Pancreas (tissue), 10 donors: ENCODE measurements at regions not wholly inside any gene's neighbourhood (a gene's known extent, or its start where the extent isn't known, plus 50 kb on each side); places are given as distances from the start of the nearest gene placed in this dataset.

Source experiments
- ATAC-seq, 4 donors: fragments of 200-7000 bp; cut with Tn5 transposase; one replicate each; pipeline versions ENCODE4 v1.8.0 to v1.9.1; 2020; ENCODE audit warnings: mild to moderate bottlenecking in 4 of 4, moderate library complexity in 4 of 4
- DNase-seq, 6 donors: peaks; one replicate each; pipeline ENCODE4 v3.0.0-alpha.2; 2020
- FAIRE-seq: peaks from 2 replicates; lab custom pipeline; 2012; peaks lifted over from hg19 to GRCh38; lab: Jason Lieb, UNC
- H3K27ac ChIP-seq, 4 donors: fragments of 200-600 bp; sonication (generic); 1 replicate in 3 of 4; 2 replicates in 1 of 4; pipeline versions ENCODE4 v1.5.0 to v1.8.0; 2020
- H3K27me3 ChIP-seq, 4 donors: fragments of 200-600 bp; one replicate each; pipeline ENCODE4 v1.8.0; 2021
- H3K36me3 ChIP-seq, 3 donors: fragments of 200-600 bp; sonication (generic) in 1 of 3; one replicate each; pipeline versions ENCODE4 v1.5.0 to v1.8.0; 2020 to 2021
- H3K4me1 ChIP-seq, 3 donors: fragments of 200-600 bp; one replicate each; pipeline ENCODE4 v1.8.0; 2021
- H3K4me3 ChIP-seq, 4 donors: fragments of 200-600 bp; sonication (generic) in 2 of 4; one replicate each; pipeline versions ENCODE4 v1.5.0 to v1.8.0; 2020 to 2021
- H3K9me3 ChIP-seq, 4 donors: fragments of 200-600 bp; one replicate each; pipeline ENCODE4 v1.8.0; 2021
- WGBS, 2 donors: extraction: QIAGEN DNeasy Blood & Tissue Kit; methylation state at CpG; one replicate each; pipeline ENCODE4 v1.1.7; 2013; 5-methylcytosine and 5-hydroxymethylcytosine counted together
- intact Hi-C, 3 donors: fragments of 100-400 bp; cut with DNase I; formaldehyde crosslinking; loops; one replicate each; pipeline versions ENCODE4 v1.11.1 to v1.14.2; 2022
- TF ChIP-seq, protein P1 (sequence below), 4 donors: fragments of 200-600 bp; sonication (generic) in 3 of 4; IDR thresholded peaks; one replicate each; pipeline versions ENCODE4 v1.5.0 to v1.8.0; 2021; ENCODE audit warnings: antibody characterized with exemption in 4 of 4
- donor health status: healthy with polysubstance abuse.
- donor health status: DM: no; HTN: no; CAD: no; lungs with moderate emphysema.
- donor health status: DM: no; HTN: no; CAD: no.
- donor health status: control.
- donor health status: control.
- donor health status: Bipolar disorder and iron deficiency.
- donor health status: DM: yes; HTN: yes; CAD: no.
- donor health status: DM: no; HTN: no; CAD: no.
- donor health status: DM: no; HTN: no; CAD: no.
- donor health status: DM: yes; HTN: yes; CAD: no.

DNA sequence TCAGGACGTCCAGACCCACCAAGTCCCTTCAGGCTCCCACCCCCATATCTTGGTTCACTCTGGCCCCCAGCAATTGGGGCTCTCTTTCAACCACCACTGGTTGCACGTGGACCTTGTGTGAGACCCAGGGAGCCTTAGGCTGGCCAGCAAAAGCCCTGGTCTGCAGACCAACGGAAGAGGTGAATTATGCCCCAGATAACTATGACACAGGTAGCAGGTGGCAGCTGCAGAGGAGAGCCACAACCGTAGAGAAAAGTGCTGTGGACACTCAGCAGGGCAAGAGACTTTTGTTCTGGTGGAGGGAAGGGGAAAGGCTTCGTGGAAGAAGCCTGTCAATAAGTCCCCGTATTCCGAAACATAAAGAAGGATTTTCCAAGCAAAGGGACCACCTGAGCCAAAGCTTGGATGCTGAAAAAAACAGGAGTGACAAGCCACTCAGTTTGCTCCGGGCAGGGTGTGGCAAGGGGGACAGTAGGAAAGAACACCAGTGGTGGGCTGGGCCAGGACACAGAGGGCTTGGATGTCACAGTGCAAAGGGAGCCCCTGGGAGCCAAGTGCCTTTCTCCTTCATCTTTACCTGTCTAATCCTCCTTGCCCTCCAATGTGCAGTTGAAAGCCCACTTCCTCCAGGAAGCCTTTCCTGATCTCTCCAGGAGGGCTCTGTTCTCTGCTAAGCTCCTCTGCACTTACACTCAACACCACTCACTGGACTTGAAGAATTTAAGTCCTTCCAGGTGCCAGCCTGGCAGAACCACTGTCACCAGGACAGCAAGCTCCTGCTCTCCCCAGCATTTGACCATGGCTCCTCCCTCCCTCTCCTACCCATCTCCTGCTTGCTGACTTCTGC lies 264.7 kb downstream of the BUD13 start:
- ATAC-seq (no peak), DNase-seq (no peak), FAIRE-seq (no peak)
- TF ChIP-seq, protein P1, sequence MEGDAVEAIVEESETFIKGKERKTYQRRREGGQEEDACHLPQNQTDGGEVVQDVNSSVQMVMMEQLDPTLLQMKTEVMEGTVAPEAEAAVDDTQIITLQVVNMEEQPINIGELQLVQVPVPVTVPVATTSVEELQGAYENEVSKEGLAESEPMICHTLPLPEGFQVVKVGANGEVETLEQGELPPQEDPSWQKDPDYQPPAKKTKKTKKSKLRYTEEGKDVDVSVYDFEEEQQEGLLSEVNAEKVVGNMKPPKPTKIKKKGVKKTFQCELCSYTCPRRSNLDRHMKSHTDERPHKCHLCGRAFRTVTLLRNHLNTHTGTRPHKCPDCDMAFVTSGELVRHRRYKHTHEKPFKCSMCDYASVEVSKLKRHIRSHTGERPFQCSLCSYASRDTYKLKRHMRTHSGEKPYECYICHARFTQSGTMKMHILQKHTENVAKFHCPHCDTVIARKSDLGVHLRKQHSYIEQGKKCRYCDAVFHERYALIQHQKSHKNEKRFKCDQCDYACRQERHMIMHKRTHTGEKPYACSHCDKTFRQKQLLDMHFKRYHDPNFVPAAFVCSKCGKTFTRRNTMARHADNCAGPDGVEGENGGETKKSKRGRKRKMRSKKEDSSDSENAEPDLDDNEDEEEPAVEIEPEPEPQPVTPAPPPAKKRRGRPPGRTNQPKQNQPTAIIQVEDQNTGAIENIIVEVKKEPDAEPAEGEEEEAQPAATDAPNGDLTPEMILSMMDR (IDR thresholded peaks at IDR 0.05): no peak
- Histone ChIP-seq H3K27me3 (peaks cover 0 to 11% (median 0%) of the 10 kb centered on the region in 4 donors), H3K4me1 (no peaks in the 10 kb centered on the region), H3K4me3 (no peak overlapping the region), H3K27ac (no peak overlapping the region), H3K9me3 (no peaks in the 10 kb centered on the region), H3K36me3 (no peaks in the 10 kb centered on the region)
- intact Hi-C loops: no loop called here
- WGBS, 2 donors: 44 to 53% methylated on average over 8 of the region's 8 CpGs

DNA sequence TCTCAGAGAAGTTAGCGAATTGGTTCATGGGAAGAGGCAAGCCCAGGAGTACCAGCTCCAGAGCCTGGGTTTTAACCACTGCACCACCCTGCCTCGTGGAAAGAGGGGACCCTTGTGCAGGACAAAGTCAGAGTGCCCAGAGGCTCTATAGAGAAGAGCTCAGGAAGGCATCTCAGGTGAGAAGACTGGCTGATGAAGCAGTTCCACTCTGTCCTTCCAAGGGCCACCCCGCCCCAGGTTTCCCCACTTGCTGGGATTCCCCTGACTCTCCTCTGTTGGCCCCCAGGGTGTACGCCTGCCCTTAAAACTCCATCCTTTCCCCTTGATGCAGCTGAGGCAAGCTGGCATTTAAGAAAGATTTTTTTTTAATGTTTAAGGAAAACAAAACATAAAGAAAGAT lies 265.8 kb downstream of the BUD13 start:
- TF ChIP-seq, protein P1 (IDR thresholded peaks at IDR 0.05): no peak
- ATAC-seq (no peak), FAIRE-seq (no peak), DNase-seq (no peak)
- Histone ChIP-seq H3K27me3 (peaks cover 0 to 11% (median 0%) of the 10 kb centered on the region in 4 donors), H3K4me1 (no peaks in the 10 kb centered on the region), H3K27ac (no peak overlapping the region), H3K9me3 (no peaks in the 10 kb centered on the region), H3K36me3 (no peaks in the 10 kb centered on the region), H3K4me3 (no peak overlapping the region)
- WGBS, 2 donors: 49 to 59% methylated on average over 4 of the region's 4 CpGs
- intact Hi-C loops: no loop called here

DNA sequence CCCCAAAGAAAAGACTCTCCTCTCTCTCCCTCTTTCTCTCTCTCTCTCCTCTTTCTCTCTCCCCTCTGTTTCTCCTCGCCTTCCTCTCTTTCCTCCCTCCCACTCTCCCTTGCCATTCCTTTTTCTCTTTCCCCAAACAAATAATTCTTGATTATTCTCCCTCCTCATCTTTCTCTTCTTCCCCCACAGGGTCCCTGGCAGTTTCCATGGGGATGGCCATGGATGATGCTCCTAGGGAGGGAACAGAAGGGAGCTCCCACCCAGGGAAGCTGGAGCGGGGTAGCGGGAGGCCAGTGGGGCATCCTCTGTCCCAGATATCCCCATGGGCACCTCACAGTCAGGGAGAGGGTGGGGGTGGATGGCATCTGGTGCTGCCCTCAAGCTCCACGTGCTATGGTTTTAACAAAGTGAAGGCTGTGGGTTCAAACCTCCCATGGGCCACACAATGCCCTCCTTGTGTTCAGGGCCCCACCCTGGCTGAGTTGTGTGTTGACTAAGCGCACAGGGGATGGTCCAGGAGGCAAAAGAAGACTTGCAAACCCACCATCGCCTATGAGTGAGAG lies 266.4 kb downstream of the BUD13 start:
- H3K4me3 ChIP-seq: no peak overlapping the region
- no peaks in the 10 kb centered on the region for H3K36me3 ChIP-seq
- H3K27ac ChIP-seq: no peak overlapping the region
- intact Hi-C loops: no loop called here
- 57 to 60% methylated on average over 6 of the region's 6 CpGs for WGBS, 2 donors
- ATAC-seq: no peak
- no peaks in the 10 kb centered on the region for H3K4me1 ChIP-seq
- TF ChIP-seq, protein P1 (IDR thresholded peaks at IDR 0.05): no peak
- H3K9me3 ChIP-seq: no peaks in the 10 kb centered on the region
- no peak for FAIRE-seq
- peaks cover 0 to 14% (median 0%) of the 10 kb centered on the region in 4 donors for H3K27me3 ChIP-seq
- DNase-seq: no peak

DNA sequence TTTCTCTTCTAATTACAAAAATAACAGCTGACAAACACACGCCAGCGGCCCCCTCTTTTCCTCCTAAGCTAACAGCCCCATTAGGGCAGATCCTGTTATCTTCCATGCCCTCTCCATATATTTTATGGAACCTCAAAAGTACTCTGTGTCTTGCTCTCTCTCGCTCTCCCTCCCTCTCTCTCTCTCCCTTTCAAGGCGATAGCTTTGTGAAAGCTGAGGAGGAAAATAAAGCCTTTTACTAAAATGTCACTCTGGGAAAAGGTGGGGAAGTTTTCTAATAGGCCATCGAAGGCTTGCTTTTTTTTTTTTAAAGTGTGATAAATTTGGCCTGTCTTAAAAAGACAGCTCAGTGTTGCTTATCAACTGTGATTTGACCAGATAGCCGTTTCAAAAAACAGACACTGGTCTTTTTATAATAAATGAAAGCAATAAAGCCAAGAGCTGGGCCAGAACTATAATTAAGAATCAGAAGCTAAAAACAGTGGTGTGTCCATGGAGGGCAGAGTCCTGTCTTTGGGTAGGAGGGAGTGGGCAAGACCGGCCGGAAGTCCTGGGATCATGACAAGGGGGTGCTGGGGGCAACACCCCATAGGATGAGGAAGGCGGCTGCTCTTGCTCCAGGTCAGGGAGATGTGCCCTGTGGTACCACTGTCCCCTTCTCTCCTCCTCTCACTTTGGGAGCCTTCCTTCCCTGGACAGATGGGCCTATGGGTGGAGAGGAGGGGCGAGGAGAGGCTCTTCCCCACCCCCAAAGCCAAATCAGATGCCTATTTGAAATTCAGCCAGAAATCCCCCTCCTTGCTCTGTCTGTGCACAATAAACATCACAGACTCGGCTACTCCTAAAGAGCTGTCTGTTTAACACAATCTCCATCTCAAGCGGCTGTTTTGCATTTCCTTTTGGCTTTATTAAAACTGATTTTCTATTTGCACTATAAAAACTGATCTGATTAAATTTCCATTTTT lies 267.2 kb downstream of the BUD13 start:
- Histone ChIP-seq H3K9me3 (no peaks in the 10 kb centered on the region), H3K4me3 (no peak overlapping the region), H3K27me3 (peaks cover 0 to 17% (median 0%) of the 10 kb centered on the region in 4 donors), H3K27ac (no peak overlapping the region), H3K4me1 (no peaks in the 10 kb centered on the region), H3K36me3 (no peaks in the 10 kb centered on the region)
- TF ChIP-seq, protein P1 (IDR thresholded peaks at IDR 0.05): no peak
- no peak for ATAC-seq
- intact Hi-C loops: no loop called here
- DNase-seq: no peak
- 54% methylated on average over 12 of the region's 12 CpGs for WGBS, 2 donors
- no peak for FAIRE-seq
